IMR-90 (cell line): ENCODE measurements at regions not wholly inside any gene's neighbourhood (a gene's known extent, or its start where the extent isn't known, plus 50 kb on each side); places are given as distances from the start of the nearest gene placed in this dataset.
"Not testable (repeated sequence)": the region's sequence is repeated elsewhere in the genome, so short reads cannot be mapped to it uniquely, and the experiment has no call there.

ENCODE experiments used
- ATAC-seq: fragments of 200-7000 bp; cut with Tn5 transposase; 2 replicates; pipeline ENCODE4 v1.9.1; 2020; ENCODE audit warnings: low read depth, mild to moderate bottlenecking, moderate library complexity
- BruUV-seq: library from RNA; stranded (reverse); fragments of 400-500 nt; replicated peaks from 2 replicates; lab custom pipeline; 2021; lab: Mats Ljungman, UMichigan
- CTCF ChIA-PET: fragments of 300-600 bp; formaldehyde crosslinking; extraction: SDS; loops from one replicate; lab custom pipeline; 2021; ENCODE audit warnings: antibody characterized with exemption; lab: Yijun Ruan, JAX
- POLR2A ChIA-PET: fragments of 300-600 bp; sonication (Branson Sonifier 250); formaldehyde crosslinking; loops from one replicate; lab custom pipeline; 2022; ENCODE audit warnings: antibody characterized with exemption; ENCODE audit not compliant: unreplicated experiment; lab: Charles Lee
- DNase-seq: peaks from one replicate; pipeline ENCODE4 v3.0.0; 2013
- H2AFZ ChIP-seq: replicated peaks from 2 replicates; pipeline ENCODE3; 2013; ENCODE audit warnings: low read length, mild to moderate bottlenecking; ENCODE audit not compliant: poor library complexity
- H2AK5ac ChIP-seq: 2 replicates; pipeline ENCODE4 v1.6.1; 2013; ENCODE audit warnings: low read depth, low read length, inconsistent platforms
- H2AK9ac ChIP-seq: replicated peaks from 2 replicates; pipeline ENCODE3; 2013; ENCODE audit warnings: mild to moderate bottlenecking, low read depth, low read length, moderate library complexity; ENCODE audit not compliant: poor library complexity
- H2BK120ac ChIP-seq: 2 replicates; pipeline ENCODE4 v1.6.1; 2013; ENCODE audit warnings: low read depth, low read length, inconsistent platforms
- H2BK15ac ChIP-seq: 3 replicates; pipeline ENCODE4 v1.6.1; 2013; ENCODE audit warnings: low read depth, low read length, inconsistent platforms
- H2BK20ac ChIP-seq: 2 replicates; pipeline ENCODE4 v1.6.1; 2013; ENCODE audit warnings: low read depth, mild to moderate bottlenecking, inconsistent platforms, low read length, moderate library complexity
- H2BK5ac ChIP-seq: 2 replicates; pipeline ENCODE4 v1.6.1; 2013; ENCODE audit warnings: mild to moderate bottlenecking, low read depth, low read length, inconsistent platforms; ENCODE audit not compliant: poor library complexity, severe bottlenecking
- H3K14ac ChIP-seq: replicated peaks from 2 replicates; pipeline ENCODE4 v1.6.1; 2013; ENCODE audit warnings: low read depth, low read length, inconsistent platforms
- H3K18ac ChIP-seq: 2 replicates; pipeline ENCODE4 v1.6.1; 2013; ENCODE audit warnings: low read depth, low read length, control low read depth
- H3K23ac ChIP-seq: 2 replicates; pipeline ENCODE4 v1.6.1; 2013; ENCODE audit warnings: low read depth, low read length, inconsistent platforms
- H3K27ac ChIP-seq: 2 replicates; pipeline ENCODE4 v1.5.1; 2013; ENCODE audit warnings: mild to moderate bottlenecking, control low read depth, low read length; ENCODE audit not compliant: insufficient read depth
- H3K27me3 ChIP-seq: 2 replicates; pipeline ENCODE4 v1.6.1; 2013; ENCODE audit warnings: low read length; ENCODE audit not compliant: control insufficient read depth, insufficient read depth
- H3K36me3 ChIP-seq: 2 replicates; pipeline ENCODE4 v1.6.1; 2013; ENCODE audit warnings: low read length, mixed read lengths; ENCODE audit not compliant: control insufficient read depth, insufficient read depth
- H3K4ac ChIP-seq: 2 replicates; pipeline ENCODE4 v1.6.1; 2013; ENCODE audit warnings: low read depth, low read length, inconsistent platforms
- H3K4me1 ChIP-seq: 2 replicates; pipeline ENCODE4 v1.6.1; 2013; ENCODE audit warnings: low read length, mixed read lengths; ENCODE audit not compliant: control insufficient read depth, insufficient read depth
- H3K4me2 ChIP-seq: 2 replicates; pipeline ENCODE4 v1.6.1; 2013; ENCODE audit warnings: low read depth, mild to moderate bottlenecking, control low read depth, low read length, moderate library complexity
- H3K4me3 ChIP-seq: 2 replicates; pipeline ENCODE4 v1.5.1; 2013; ENCODE audit warnings: low read depth, mild to moderate bottlenecking, control low read depth, low read length, moderate library complexity; ENCODE audit not compliant: insufficient read depth
- H3K56ac ChIP-seq: 2 replicates; pipeline ENCODE4 v1.6.1; 2013; ENCODE audit warnings: low read length, inconsistent platforms; ENCODE audit not compliant: insufficient read depth; ENCODE audit errors: extremely low read depth
- H3K79me1 ChIP-seq, 2 experiments: 2 replicates each; pipeline ENCODE4 v1.6.1; 2013; ENCODE audit warnings: low read length in 2 of 2, inconsistent platforms in 1 of 2, low read depth in 1 of 2
- H3K9ac ChIP-seq: 2 replicates; pipeline ENCODE4 v1.6.1; 2013; ENCODE audit warnings: low read depth, low read length, control low read depth
- H3K9me1 ChIP-seq: 2 replicates; pipeline ENCODE4 v1.6.1; 2013; ENCODE audit warnings: low read length, inconsistent platforms; ENCODE audit not compliant: insufficient read depth
- H3K9me3 ChIP-seq: 2 replicates; pipeline ENCODE4 v1.6.1; 2013; ENCODE audit warnings: low read length; ENCODE audit not compliant: control insufficient read depth, insufficient read depth
- H4K20me1 ChIP-seq: 2 replicates; pipeline ENCODE4 v1.6.1; 2013; ENCODE audit warnings: low read length, inconsistent platforms; ENCODE audit not compliant: insufficient read depth
- H4K5ac ChIP-seq: 2 replicates; pipeline ENCODE4 v1.6.1; 2013; ENCODE audit warnings: mild to moderate bottlenecking, low read depth, low read length, control low read depth
- H4K8ac ChIP-seq, 2 experiments: 2 replicates each; pipeline ENCODE4 v1.6.1; 2013; ENCODE audit warnings: low read depth in 2 of 2, low read length in 2 of 2, control low read depth in 1 of 2, inconsistent platforms in 1 of 2
- H4K91ac ChIP-seq: 2 replicates; pipeline ENCODE4 v1.6.1; 2013; ENCODE audit warnings: low read depth, low read length, inconsistent platforms; ENCODE audit not compliant: insufficient read depth
- ELK1 ChIP-seq: fragments of 150-350 bp; IDR thresholded peaks from 2 replicates; pipeline ENCODE4 v1.6.1; 2016; ENCODE audit warnings: low read depth, mild to moderate bottlenecking, low read length, moderate library complexity, borderline replicate concordance
- WGBS, 2 experiments: methylation state at CpG; one replicate each; pipeline versions ENCODE4 v1.1.5 to v1.1.7; 2013; ENCODE audit warnings: missing lambda C conversion rate in 2 of 2; ENCODE audit not compliant: insufficient read length in 1 of 2; ENCODE audit errors: extremely low coverage in 2 of 2; 5-methylcytosine and 5-hydroxymethylcytosine counted together
- dilution Hi-C: fragments of 300-500 bp; cut with HindIII; formaldehyde crosslinking; loops from one replicate; pipeline ENCODE4 v1.14.3; 2018; ENCODE audit warnings: low sequenced_read_pairs; ENCODE audit not compliant: unreplicated experiment
- in situ Hi-C: fragments of 300-500 bp; cut with MboI; formaldehyde crosslinking; loops from 3 replicates; pipeline ENCODE4 v1.14.3; 2019; ENCODE audit warnings: low sequenced_read_pairs, inconsistent platforms, mixed read lengths
- intact Hi-C: fragments of 100-400 bp; cut with micrococcal nuclease; formaldehyde crosslinking; loops from 2 replicates; pipeline ENCODE4 v1.10.0; 2022

GRCh38 chr5:33209252-33209651 is 231.5 kb upstream of the TARS1 start:
- H3K27ac ChIP-seq, result no peak overlapping the region
- H2AK9ac ChIP-seq, result peak overlapping the region; percentile 62
- dilution Hi-C loops (no loop called here), intact Hi-C loops (no loop called here), in situ Hi-C loops (no loop called here)
- no peaks in the 10 kb centered on the region for H3K9me1 ChIP-seq
- no TSS peak for BruUV-seq
- H2AK5ac ChIP-seq, result no peak overlapping the region
- no peak overlapping the region for H2BK5ac ChIP-seq
- no peaks in the 10 kb centered on the region for H3K27me3 ChIP-seq
- no peaks in the 10 kb centered on the region for H3K9me3 ChIP-seq
- ChIA-PET CTCF (no interaction called here), POLR2A (no interaction called here)
- DNase-seq (no peak), ATAC-seq (no peak)
- H3K4me3 ChIP-seq, result no peak overlapping the region
- H3K36me3 ChIP-seq, result no peaks in the 10 kb centered on the region
- no peak overlapping the region for H3K56ac ChIP-seq
- H3K14ac ChIP-seq, result no peak overlapping the region
- H4K91ac ChIP-seq, result no peak overlapping the region
- H4K5ac ChIP-seq, result no peak overlapping the region
- H4K20me1 ChIP-seq, result no peaks in the 10 kb centered on the region
- no peak for TF ChIP-seq ELK1
- no CpG with 5 or more reads among the region's 9 CpGs for WGBS, 2 experiments
- no peak overlapping the region for H3K4ac ChIP-seq
- H3K79me1 ChIP-seq, result no peaks in the 10 kb centered on the region
- H2AFZ ChIP-seq, result no peak overlapping the region
- no peak overlapping the region for H2BK20ac ChIP-seq
- H3K4me2 ChIP-seq, result no peak overlapping the region
- H3K9ac ChIP-seq, result no peak overlapping the region
- H2BK15ac ChIP-seq, result no peak overlapping the region
- no peak overlapping the region for H3K23ac ChIP-seq
- H3K4me1 ChIP-seq, result no peaks in the 10 kb centered on the region
- H2BK120ac ChIP-seq, result no peak overlapping the region
- no peak overlapping the region for H3K18ac ChIP-seq
- H4K8ac ChIP-seq, result no peak overlapping the region

- H3K4ac ChIP-seq, H3K79me1 ChIP-seq, H3K4me3 ChIP-seq, H2BK20ac ChIP-seq, H4K8ac ChIP-seq, H3K23ac ChIP-seq, H2AFZ ChIP-seq, H4K5ac ChIP-seq, H3K36me3 ChIP-seq, H3K14ac ChIP-seq, H3K27ac ChIP-seq, H3K9me3 ChIP-seq, H2AK9ac ChIP-seq, H4K91ac ChIP-seq, ATAC-seq, H2BK120ac ChIP-seq, H3K27me3 ChIP-seq, BruUV-seq, POLR2A ChIA-PET, H4K20me1 ChIP-seq, H3K18ac ChIP-seq, DNase-seq, H2BK5ac ChIP-seq, H3K4me2 ChIP-seq, intact Hi-C loops, in situ Hi-C loops, H2BK15ac ChIP-seq, H3K56ac ChIP-seq, H3K4me1 ChIP-seq, CTCF ChIA-PET, H3K9me1 ChIP-seq, H3K9ac ChIP-seq, H2AK5ac ChIP-seq, dilution Hi-C loops: not testable (repeated sequence)
Observed at GRCh38 chr5:33210221-33210620, 230.5 kb upstream of the TARS1 start.
